Astrocyte (in vitro differentiated cells and primary cell): ENCODE measurements at regions not wholly inside any gene's neighbourhood (a gene's known extent, or its start where the extent isn't known, plus 50 kb on each side); places are given as distances from the start of the nearest gene placed in this dataset.
"Not testable (repeated sequence)": the region's sequence is repeated elsewhere in the genome, so short reads cannot be mapped to it uniquely, and the experiment has no call there.

Source experiments
- DNase-seq: peaks from one replicate; pipeline ENCODE4 v3.0.0-alpha.2; 2010; ENCODE audit warnings: low read depth
- FAIRE-seq: peaks from 2 replicates; lab custom pipeline; 2011; peaks lifted over from hg19 to GRCh38; lab: Jason Lieb, UNC
- H2AFZ ChIP-seq: 2 replicates; pipeline ENCODE4 v1.6.0; 2012; ENCODE audit warnings: low read depth, low read length, inconsistent platforms
- H3K27ac ChIP-seq: 2 replicates; pipeline ENCODE4 v1.5.1; 2011; ENCODE audit warnings: low read depth, low read length, inconsistent platforms
- H3K27me3 ChIP-seq: 2 replicates; pipeline ENCODE4 v1.6.0; 2011; ENCODE audit warnings: low read length, inconsistent platforms; ENCODE audit not compliant: insufficient read depth
- H3K36me3 ChIP-seq: 2 replicates; pipeline ENCODE4 v1.5.1; 2011; ENCODE audit warnings: low read length, inconsistent platforms; ENCODE audit not compliant: insufficient read depth
- H3K4me1 ChIP-seq: 2 replicates; pipeline ENCODE4 v1.5.1; 2011; ENCODE audit warnings: low read length, inconsistent platforms; ENCODE audit not compliant: insufficient read depth
- H3K4me2 ChIP-seq: 2 replicates; pipeline ENCODE4 v1.6.0; 2012; ENCODE audit warnings: low read length, inconsistent platforms
- H3K4me3 ChIP-seq: 2 replicates; pipeline ENCODE4 v1.5.1; 2011; ENCODE audit warnings: low read depth, mild to moderate bottlenecking, low read length, inconsistent platforms; ENCODE audit not compliant: insufficient read depth
- H3K79me2 ChIP-seq: 2 replicates; pipeline ENCODE4 v1.6.0; 2012; ENCODE audit warnings: mild to moderate bottlenecking, low read length, inconsistent platforms; ENCODE audit not compliant: insufficient read depth
- H3K9ac ChIP-seq: 2 replicates; pipeline ENCODE4 v1.6.0; 2012; ENCODE audit warnings: mild to moderate bottlenecking, low read length, inconsistent platforms
- H3K9me3 ChIP-seq: 2 replicates; pipeline ENCODE4 v1.5.1; 2012; ENCODE audit warnings: low read depth, mild to moderate bottlenecking, low read length, inconsistent platforms; ENCODE audit not compliant: insufficient read depth
- H4K20me1 ChIP-seq: 2 replicates; pipeline ENCODE4 v1.6.0; 2012; ENCODE audit warnings: low read length, inconsistent platforms; ENCODE audit not compliant: insufficient read depth
- H3K27ac Mint-ChIP-seq: one replicate; pipeline ENCODE4 v1.8.0; 2021; ENCODE audit warnings: mild to moderate bottlenecking, mixed read lengths; ENCODE audit not compliant: unreplicated experiment
- H3K27me3 Mint-ChIP-seq: one replicate; pipeline ENCODE4 v1.8.0; 2021; ENCODE audit warnings: low read depth, mixed read lengths; ENCODE audit not compliant: unreplicated experiment
- H3K36me3 Mint-ChIP-seq: one replicate; pipeline ENCODE4 v1.8.0; 2021; ENCODE audit warnings: low read depth, mixed read lengths; ENCODE audit not compliant: unreplicated experiment
- H3K4me1 Mint-ChIP-seq: one replicate; pipeline ENCODE4 v1.8.0; 2021; ENCODE audit warnings: low read depth, mixed read lengths; ENCODE audit not compliant: unreplicated experiment
- H3K4me3 Mint-ChIP-seq: one replicate; pipeline ENCODE4 v1.8.0; 2021; ENCODE audit warnings: mild to moderate bottlenecking, moderate library complexity, mixed read lengths; ENCODE audit not compliant: unreplicated experiment
- H3K9me3 Mint-ChIP-seq: one replicate; pipeline ENCODE4 v1.8.0; 2021; ENCODE audit warnings: mild to moderate bottlenecking, mixed read lengths; ENCODE audit not compliant: unreplicated experiment
- EZH2 ChIP-seq: IDR thresholded peaks from 2 replicates; pipeline ENCODE4 v1.6.1; 2012; ENCODE audit warnings: mild to moderate bottlenecking, low read length, inconsistent platforms; ENCODE audit not compliant: insufficient read depth
- TF ChIP-seq, protein P1 (sequence below): IDR thresholded peaks from 2 replicates; pipeline ENCODE4 v1.5.1; 2011; ENCODE audit warnings: low read depth, mild to moderate bottlenecking, inconsistent platforms, low read length, moderate library complexity; ENCODE audit not compliant: insufficient read depth

DNA sequence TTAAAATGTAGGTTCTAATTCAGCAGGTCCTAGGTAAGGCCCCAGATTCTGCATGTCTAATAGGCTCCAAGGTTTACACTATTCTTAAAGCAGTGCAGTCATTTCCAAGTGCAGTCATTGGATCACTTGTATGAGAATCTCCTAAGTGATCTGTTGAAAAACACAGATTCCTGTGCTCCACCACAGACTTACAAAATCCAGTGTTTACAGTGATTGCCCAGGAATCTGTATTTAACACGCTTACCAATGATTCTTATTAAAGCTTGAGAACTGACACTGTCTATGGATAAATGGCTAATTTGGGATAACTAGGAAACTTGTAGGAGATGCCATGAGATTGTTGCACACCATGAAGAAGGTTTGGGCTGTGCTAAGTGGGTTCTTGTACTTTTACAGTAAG lies 104.6 kb upstream of the PLEKHG1 start:
- Histone ChIP-seq H3K27ac (no peak overlapping the region), H3K79me2 (no peaks in the 10 kb centered on the region), H3K9me3 (no peaks in the 10 kb centered on the region), H3K27me3 (no peaks in the 10 kb centered on the region), H2AFZ (no peak overlapping the region), H3K4me2 (no peak overlapping the region), H3K4me1 (peaks cover 28% of the 10 kb centered on the region), H3K4me3 (no peak overlapping the region), H3K36me3 (no peaks in the 10 kb centered on the region), H3K9ac (no peak overlapping the region), H4K20me1 (no peaks in the 10 kb centered on the region)
- H3K27ac Mint-ChIP-seq = no peak overlapping the region
- peaks cover 28% of the 10 kb centered on the region for H3K4me1 Mint-ChIP-seq
- no peak overlapping the region for H3K4me3 Mint-ChIP-seq
- no peaks in the 10 kb centered on the region for H3K36me3 Mint-ChIP-seq
- no peaks in the 10 kb centered on the region for H3K27me3 Mint-ChIP-seq
- TF ChIP-seq EZH2 = no peak
- TF ChIP-seq, protein P1, sequence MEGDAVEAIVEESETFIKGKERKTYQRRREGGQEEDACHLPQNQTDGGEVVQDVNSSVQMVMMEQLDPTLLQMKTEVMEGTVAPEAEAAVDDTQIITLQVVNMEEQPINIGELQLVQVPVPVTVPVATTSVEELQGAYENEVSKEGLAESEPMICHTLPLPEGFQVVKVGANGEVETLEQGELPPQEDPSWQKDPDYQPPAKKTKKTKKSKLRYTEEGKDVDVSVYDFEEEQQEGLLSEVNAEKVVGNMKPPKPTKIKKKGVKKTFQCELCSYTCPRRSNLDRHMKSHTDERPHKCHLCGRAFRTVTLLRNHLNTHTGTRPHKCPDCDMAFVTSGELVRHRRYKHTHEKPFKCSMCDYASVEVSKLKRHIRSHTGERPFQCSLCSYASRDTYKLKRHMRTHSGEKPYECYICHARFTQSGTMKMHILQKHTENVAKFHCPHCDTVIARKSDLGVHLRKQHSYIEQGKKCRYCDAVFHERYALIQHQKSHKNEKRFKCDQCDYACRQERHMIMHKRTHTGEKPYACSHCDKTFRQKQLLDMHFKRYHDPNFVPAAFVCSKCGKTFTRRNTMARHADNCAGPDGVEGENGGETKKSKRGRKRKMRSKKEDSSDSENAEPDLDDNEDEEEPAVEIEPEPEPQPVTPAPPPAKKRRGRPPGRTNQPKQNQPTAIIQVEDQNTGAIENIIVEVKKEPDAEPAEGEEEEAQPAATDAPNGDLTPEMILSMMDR = no peak
- FAIRE-seq (no peak), DNase-seq (no peak)
- no peaks in the 10 kb centered on the region for H3K9me3 Mint-ChIP-seq

DNA sequence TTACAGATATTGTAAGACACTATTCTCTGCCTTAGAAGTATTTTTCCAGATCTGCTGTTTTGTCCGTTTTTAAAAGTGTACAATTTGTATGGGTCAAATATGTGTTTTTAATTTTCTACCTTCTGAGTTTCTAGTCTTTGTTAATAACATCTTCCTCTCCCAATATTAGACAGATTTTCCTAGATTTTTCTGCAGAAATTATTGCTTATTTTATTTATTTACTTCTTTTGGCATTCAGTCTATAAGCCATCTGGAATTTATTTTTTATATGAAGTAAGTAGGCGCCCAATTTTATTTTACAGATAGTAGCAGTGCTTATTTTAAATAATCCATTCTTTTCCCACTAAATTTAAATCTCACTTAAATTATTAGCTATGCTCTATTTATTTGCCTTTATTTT lies 103.1 kb upstream of the PLEKHG1 start:
- no peaks in the 10 kb centered on the region for H3K9me3 Mint-ChIP-seq
- Histone ChIP-seq H3K4me2 (no peak overlapping the region), H3K79me2 (no peaks in the 10 kb centered on the region), H3K27me3 (no peaks in the 10 kb centered on the region), H2AFZ (no peak overlapping the region), H3K4me3 (no peak overlapping the region), H3K9ac (no peak overlapping the region), H3K4me1 (peaks cover 17% of the 10 kb centered on the region), H4K20me1 (no peaks in the 10 kb centered on the region), H3K9me3 (no peaks in the 10 kb centered on the region), H3K36me3 (no peaks in the 10 kb centered on the region), H3K27ac (no peak overlapping the region)
- no peaks in the 10 kb centered on the region for H3K27me3 Mint-ChIP-seq
- H3K4me1 Mint-ChIP-seq = peaks cover 19% of the 10 kb centered on the region
- no peaks in the 10 kb centered on the region for H3K36me3 Mint-ChIP-seq
- DNase-seq (no peak), FAIRE-seq (no peak)
- H3K27ac Mint-ChIP-seq = no peak overlapping the region
- TF ChIP-seq, protein P1 = no peak
- TF ChIP-seq EZH2 = no peak
- H3K4me3 Mint-ChIP-seq = no peak overlapping the region

DNA sequence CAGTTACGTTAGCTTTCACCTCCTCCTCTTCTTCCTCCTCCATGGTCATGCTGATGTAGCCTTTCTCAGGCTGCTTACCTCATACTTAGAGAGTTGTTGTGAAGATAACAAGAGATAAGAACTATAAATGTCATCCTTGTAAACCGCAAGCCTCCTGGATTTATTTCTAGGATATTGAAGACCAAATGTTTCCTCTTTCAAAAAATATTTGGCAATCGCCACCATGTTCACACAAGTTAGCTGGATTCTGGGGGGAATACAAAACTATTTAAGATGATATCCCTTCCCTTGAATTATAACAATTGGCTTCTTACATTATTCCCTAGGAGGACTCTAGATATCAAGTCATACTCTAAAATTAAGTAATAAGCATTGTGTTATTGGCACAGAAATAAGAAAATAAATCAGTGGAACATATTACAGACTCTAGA lies 99.8 kb upstream of the PLEKHG1 start:
- Histone ChIP-seq H4K20me1 (no peaks in the 10 kb centered on the region), H3K9me3 (no peaks in the 10 kb centered on the region), H3K9ac (no peak overlapping the region), H3K79me2 (no peaks in the 10 kb centered on the region), H3K36me3 (no peaks in the 10 kb centered on the region), H3K4me1 (no peaks in the 10 kb centered on the region), H3K4me2 (no peak overlapping the region), H2AFZ (no peak overlapping the region), H3K4me3 (no peak overlapping the region), H3K27me3 (no peaks in the 10 kb centered on the region), H3K27ac (no peak overlapping the region)
- H3K4me1 Mint-ChIP-seq = no peaks in the 10 kb centered on the region
- no peak for DNase-seq
- FAIRE-seq = no peak
- TF ChIP-seq, protein P1 = no peak
- TF ChIP-seq EZH2 = no peak
- H3K9me3 Mint-ChIP-seq = no peaks in the 10 kb centered on the region
- H3K4me3 Mint-ChIP-seq = no peak overlapping the region
- no peaks in the 10 kb centered on the region for H3K27me3 Mint-ChIP-seq
- H3K36me3 Mint-ChIP-seq = no peaks in the 10 kb centered on the region
- no peak overlapping the region for H3K27ac Mint-ChIP-seq

DNA sequence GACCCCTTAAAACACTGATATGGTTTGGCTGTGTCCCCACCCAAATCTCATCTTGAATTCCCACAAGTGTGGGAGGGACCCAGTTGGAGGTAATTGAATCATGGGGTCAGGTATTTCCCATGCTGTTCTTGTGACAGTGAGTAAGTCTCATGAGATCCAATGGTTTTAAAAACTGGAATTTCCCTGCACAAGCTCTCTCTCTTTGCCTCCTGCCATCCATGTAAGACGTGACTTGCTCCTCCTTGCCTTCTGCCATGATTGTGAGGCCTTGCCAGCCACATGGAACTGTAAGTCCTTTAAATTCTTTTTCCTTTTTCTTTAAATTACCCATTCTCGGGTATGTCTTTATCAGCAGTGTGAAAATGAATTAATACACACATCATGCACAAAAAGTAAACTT lies 99.1 kb upstream of the PLEKHG1 start:
- not testable (repeated sequence) for H3K27me3 Mint-ChIP-seq, FAIRE-seq, H3K9me3 Mint-ChIP-seq, H3K4me2 ChIP-seq, H3K4me3 Mint-ChIP-seq, H3K4me1 ChIP-seq, H3K9me3 ChIP-seq, H3K9ac ChIP-seq, H3K27ac Mint-ChIP-seq, H4K20me1 ChIP-seq, H3K36me3 Mint-ChIP-seq, H3K27ac ChIP-seq, H3K4me3 ChIP-seq, H3K4me1 Mint-ChIP-seq, H2AFZ ChIP-seq, DNase-seq, H3K36me3 ChIP-seq, H3K79me2 ChIP-seq, H3K27me3 ChIP-seq
